ENCODE measurements at regions not wholly inside any gene's neighbourhood (a gene's known extent, or its start where the extent isn't known, plus 50 kb on each side); places are given as distances from the start of the nearest gene placed in this dataset.

GRCh38 chr12:39032034-39032433 lies 126.6 kb upstream of the CPNE8 start:
- H3K36me3 ChIP-seq (ENCODE audit: control insufficient read depth in 2 of 3, insufficient read depth in 3 of 3, low read length in 3 of 3), result no peaks in the 10 kb centered on the region
- no peaks in the 10 kb centered on the region for H3K9me3 ChIP-seq (ENCODE audit: control insufficient read depth in 2 of 3, insufficient read depth in 1 of 3, low read length in 3 of 3)
- H3K27me3 ChIP-seq (ENCODE audit: control insufficient read depth, insufficient read depth, low read length), result no peaks in the 10 kb centered on the region
- FAIRE-seq (no peak), DNase-seq (no peak)
- no peak overlapping the region for H3K9ac ChIP-seq (ENCODE audit: low read length in 3 of 3)
- TF ChIP-seq CTCF (IDR thresholded peaks at IDR 0.05; ENCODE audit: borderline replicate concordance, extremely low read depth, insufficient read depth), result no peak
- no peak overlapping the region for H3K4me3 ChIP-seq (ENCODE audit: low read length in 3 of 3)
- no peak overlapping the region for H3K27ac ChIP-seq (ENCODE audit: low read depth in 2 of 2, low read length in 2 of 2)
- intact Hi-C loops (cut with DNase I), result no loop called here
- no peaks in the 10 kb centered on the region for H3K4me1 ChIP-seq (ENCODE audit: control insufficient read depth in 2 of 3, insufficient read depth in 2 of 3, low read depth in 1 of 3, low read length in 3 of 3)

GRCh38 chr12:39028382-39028781 lies 123.0 kb upstream of the CPNE8 start:
- no peak overlapping the region for H3K4me3 ChIP-seq (ENCODE audit: low read length in 3 of 3)
- no peak overlapping the region for H3K9ac ChIP-seq (ENCODE audit: low read length in 3 of 3)
- H3K27me3 ChIP-seq (ENCODE audit: control insufficient read depth, insufficient read depth, low read length), result no peaks in the 10 kb centered on the region
- H3K9me3 ChIP-seq (ENCODE audit: control insufficient read depth in 2 of 3, insufficient read depth in 1 of 3, low read length in 3 of 3), result no peaks in the 10 kb centered on the region
- H3K36me3 ChIP-seq (ENCODE audit: control insufficient read depth in 2 of 3, insufficient read depth in 3 of 3, low read length in 3 of 3), result no peaks in the 10 kb centered on the region
- intact Hi-C loops (cut with DNase I), result no loop called here
- H3K27ac ChIP-seq (ENCODE audit: low read depth in 2 of 2, low read length in 2 of 2), result no peak overlapping the region
- no peak for FAIRE-seq
- DNase-seq, result no peak
- no peak for TF ChIP-seq CTCF (IDR thresholded peaks at IDR 0.05; ENCODE audit: borderline replicate concordance, extremely low read depth, insufficient read depth)
- no peaks in the 10 kb centered on the region for H3K4me1 ChIP-seq (ENCODE audit: control insufficient read depth in 2 of 3, insufficient read depth in 2 of 3, low read depth in 1 of 3, low read length in 3 of 3)

- H3K4me3 ChIP-seq (ENCODE audit: low read length in 3 of 3), result no peak overlapping the region
- intact Hi-C loops (cut with DNase I), result no loop called here
- no peaks in the 10 kb centered on the region for H3K27me3 ChIP-seq (ENCODE audit: control insufficient read depth, insufficient read depth, low read length)
- no peaks in the 10 kb centered on the region for H3K4me1 ChIP-seq (ENCODE audit: control insufficient read depth in 2 of 3, insufficient read depth in 2 of 3, low read depth in 1 of 3, low read length in 3 of 3)
- H3K9me3 ChIP-seq (ENCODE audit: control insufficient read depth in 2 of 3, insufficient read depth in 1 of 3, low read length in 3 of 3), result no peaks in the 10 kb centered on the region
- H3K9ac ChIP-seq (ENCODE audit: low read length in 3 of 3), result no peak overlapping the region
- TF ChIP-seq CTCF (IDR thresholded peaks at IDR 0.05; ENCODE audit: borderline replicate concordance, extremely low read depth, insufficient read depth), result no peak
- DNase-seq (no peak), FAIRE-seq (no peak)
- H3K27ac ChIP-seq (ENCODE audit: low read depth in 2 of 2, low read length in 2 of 2), result no peak overlapping the region
- H3K36me3 ChIP-seq (ENCODE audit: control insufficient read depth in 2 of 3, insufficient read depth in 3 of 3, low read length in 3 of 3), result no peaks in the 10 kb centered on the region
Measured at GRCh38 chr12:39012870-39013269, 107.5 kb upstream of the CPNE8 start.

- Histone ChIP-seq H3K27me3 (ENCODE audit: control insufficient read depth, insufficient read depth, low read length) (no peaks in the 10 kb centered on the region), H3K4me1 (ENCODE audit: control insufficient read depth in 2 of 3, insufficient read depth in 2 of 3, low read depth in 1 of 3, low read length in 3 of 3) (no peaks in the 10 kb centered on the region), H3K4me3 (ENCODE audit: low read length in 3 of 3) (no peak overlapping the region), H3K36me3 (ENCODE audit: control insufficient read depth in 2 of 3, insufficient read depth in 3 of 3, low read length in 3 of 3) (no peaks in the 10 kb centered on the region), H3K27ac (ENCODE audit: low read depth in 2 of 2, low read length in 2 of 2) (no peak overlapping the region), H3K9ac (ENCODE audit: low read length in 3 of 3) (no peak overlapping the region), H3K9me3 (ENCODE audit: control insufficient read depth in 2 of 3, insufficient read depth in 1 of 3, low read length in 3 of 3) (no peaks in the 10 kb centered on the region)
- FAIRE-seq, result no peak
- intact Hi-C loops (cut with DNase I), result no loop called here
- peak in 2 of 5 donors; percentile 6 to 9 for DNase-seq
- TF ChIP-seq CTCF (IDR thresholded peaks at IDR 0.05; ENCODE audit: borderline replicate concordance, extremely low read depth, insufficient read depth), result no peak
Measured at GRCh38 chr12:39011166-39011565, 105.8 kb upstream of the CPNE8 start.

Data from kidney (tissue), 13 donors.